KMS-11 (cell line): ENCODE measurements at regions not wholly inside any gene's neighbourhood (a gene's known extent, or its start where the extent isn't known, plus 50 kb on each side); places are given as distances from the start of the nearest gene placed in this dataset.
"Not testable (repeated sequence)": the region's sequence is repeated elsewhere in the genome, so short reads cannot be mapped to it uniquely, and the experiment has no call there.

Source experiments
- H2AFZ ChIP-seq: fragments of 200-600 bp; sonication (generic); 2 replicates; pipeline ENCODE4 v1.6.1; 2016; ENCODE audit warnings: antibody characterized with exemption, mixed run types, low read depth
- H3K27ac ChIP-seq: fragments of 200-600 bp; sonication (generic); 2 replicates; pipeline ENCODE4 v1.6.1; 2016; ENCODE audit warnings: mild to moderate bottlenecking, mixed run types
- H3K27me3 ChIP-seq: fragments of 200-600 bp; sonication (generic); 2 replicates; pipeline ENCODE4 v1.6.1; 2017; ENCODE audit warnings: mild to moderate bottlenecking, low read depth, mixed run types, moderate library complexity; ENCODE audit not compliant: insufficient read depth
- H3K36me3 ChIP-seq: fragments of 200-600 bp; sonication (generic); 2 replicates; pipeline ENCODE4 v1.6.1; 2017; ENCODE audit warnings: mild to moderate bottlenecking, mixed run types; ENCODE audit not compliant: insufficient read depth
- H3K4me1 ChIP-seq: fragments of 200-600 bp; sonication (generic); 2 replicates; pipeline ENCODE4 v1.6.1; 2016; ENCODE audit warnings: mild to moderate bottlenecking, low read depth, mixed run types; ENCODE audit not compliant: poor library complexity, severe bottlenecking
- H3K4me2 ChIP-seq: fragments of 200-600 bp; sonication (generic); 2 replicates; pipeline ENCODE4 v1.7.0; 2016; ENCODE audit warnings: mild to moderate bottlenecking, mixed run types
- H3K4me3 ChIP-seq: fragments of 200-600 bp; sonication (generic); IDR thresholded peaks from 2 replicates; pipeline ENCODE4 v1.6.1; 2017; ENCODE audit warnings: low read depth, low read length, mixed read lengths; ENCODE audit not compliant: insufficient read depth
- H3K79me2 ChIP-seq: fragments of 200-600 bp; sonication (generic); 2 replicates; pipeline ENCODE4 v1.6.1; 2016; ENCODE audit warnings: low read depth, mixed run types; ENCODE audit not compliant: insufficient read depth
- H3K9ac ChIP-seq: fragments of 200-600 bp; sonication (generic); 2 replicates; pipeline ENCODE4 v1.6.1; 2016; ENCODE audit warnings: mild to moderate bottlenecking, mixed run types
- H4K20me1 ChIP-seq: fragments of 200-600 bp; sonication (generic); 2 replicates; pipeline ENCODE4 v1.6.1; 2016; ENCODE audit warnings: mild to moderate bottlenecking, mixed run types; ENCODE audit not compliant: insufficient read depth
- CTCF ChIP-seq: fragments of 200-600 bp; sonication (generic); conservative IDR thresholded peaks from 2 replicates; pipeline ENCODE4 v1.6.1; 2017; ENCODE audit warnings: low read depth, mild to moderate bottlenecking, antibody characterized with exemption, low read length, moderate library complexity, mixed read lengths

- no peak overlapping the region for H3K4me2 ChIP-seq
- no peaks in the 10 kb centered on the region for H3K79me2 ChIP-seq
- no peaks in the 10 kb centered on the region for H3K36me3 ChIP-seq
- no peaks in the 10 kb centered on the region for H3K27me3 ChIP-seq
- TF ChIP-seq CTCF: no peak
- H3K4me1 ChIP-seq: no peaks in the 10 kb centered on the region
- H3K9ac ChIP-seq: no peak overlapping the region
- H3K4me3 ChIP-seq: no peak overlapping the region
- no peaks in the 10 kb centered on the region for H4K20me1 ChIP-seq
- no peak overlapping the region for H3K27ac ChIP-seq
- H2AFZ ChIP-seq: no peak overlapping the region
Measured at GRCh38 chr12:90672081-90672480, 282.9 kb downstream of the CCER1 start.

DNA sequence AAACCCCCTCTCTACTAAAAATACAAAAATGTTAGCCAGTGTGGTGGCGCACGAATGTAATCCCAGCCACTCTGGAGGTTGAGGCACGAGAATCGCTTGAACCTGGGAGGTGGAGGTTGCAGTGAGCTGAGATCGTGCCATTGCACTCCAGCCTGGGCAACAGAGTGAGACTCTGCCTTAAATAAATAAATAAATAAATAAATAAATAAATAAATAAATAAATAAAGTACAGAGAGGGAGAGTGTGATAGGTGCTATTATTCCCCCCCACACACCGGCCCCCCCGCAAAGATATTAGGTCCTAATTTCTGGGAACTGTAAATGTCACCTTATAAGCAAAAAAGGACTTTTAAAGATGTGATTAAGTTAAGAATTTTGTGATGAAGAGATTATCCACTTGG is 291.0 kb downstream of the CCER1 start:
- not testable (repeated sequence) for H4K20me1 ChIP-seq, H3K4me3 ChIP-seq, H3K79me2 ChIP-seq, H2AFZ ChIP-seq, H3K36me3 ChIP-seq, H3K27ac ChIP-seq, H3K9ac ChIP-seq, H3K4me2 ChIP-seq, H3K27me3 ChIP-seq, H3K4me1 ChIP-seq

DNA sequence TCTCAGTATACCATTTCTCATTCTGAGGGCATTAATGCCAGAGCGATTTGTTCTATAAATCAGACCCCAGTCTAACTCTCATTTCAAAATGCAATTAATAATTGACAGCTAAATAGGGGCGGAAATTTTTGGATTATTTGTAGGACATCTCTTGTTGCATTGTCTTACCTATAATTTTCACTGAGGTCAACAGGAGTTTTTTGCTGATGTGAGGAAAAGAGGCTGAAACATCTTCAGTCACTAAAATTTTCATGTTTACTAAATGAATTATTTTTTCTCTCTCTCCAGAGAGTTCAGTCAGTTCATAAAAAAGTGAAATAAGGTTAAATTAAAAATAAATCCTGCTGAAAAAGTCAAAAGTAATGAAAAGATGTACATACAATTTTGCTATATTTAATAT is 295.9 kb downstream of the CCER1 start:
- Histone ChIP-seq H2AFZ (no peak overlapping the region), H3K27ac (no peak overlapping the region), H4K20me1 (no peaks in the 10 kb centered on the region), H3K27me3 (no peaks in the 10 kb centered on the region), H3K79me2 (no peaks in the 10 kb centered on the region), H3K4me2 (no peak overlapping the region), H3K9ac (no peak overlapping the region), H3K36me3 (no peaks in the 10 kb centered on the region), H3K4me1 (no peaks in the 10 kb centered on the region), H3K4me3 (no peak overlapping the region)
- TF ChIP-seq CTCF: no peak

DNA sequence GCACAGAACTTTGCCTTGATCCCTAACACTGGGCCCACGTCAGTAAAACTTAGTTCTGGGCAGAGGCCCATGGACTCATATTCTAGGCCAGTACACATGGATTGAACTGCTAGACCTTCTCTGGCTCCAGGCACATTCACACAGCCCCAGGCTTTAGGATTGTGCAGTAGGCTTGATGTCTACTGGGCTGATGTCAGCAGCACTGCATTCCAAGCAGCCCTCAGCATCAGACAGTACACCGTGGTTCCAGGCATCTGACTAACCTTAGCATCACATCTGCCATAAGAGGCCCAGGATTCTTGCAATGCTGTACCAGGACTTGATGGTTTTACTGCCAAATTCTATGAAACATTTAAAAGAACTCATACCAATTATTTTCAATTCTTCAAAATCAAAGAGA is 301.9 kb downstream of the CCER1 start:
- no peak overlapping the region for H3K4me2 ChIP-seq
- no peaks in the 10 kb centered on the region for H3K79me2 ChIP-seq
- no peak overlapping the region for H3K27ac ChIP-seq
- H3K4me3 ChIP-seq: no peak overlapping the region
- no peak overlapping the region for H3K9ac ChIP-seq
- H3K4me1 ChIP-seq: no peaks in the 10 kb centered on the region
- no peaks in the 10 kb centered on the region for H4K20me1 ChIP-seq
- no peak for TF ChIP-seq CTCF
- H2AFZ ChIP-seq: no peak overlapping the region
- no peaks in the 10 kb centered on the region for H3K27me3 ChIP-seq
- no peaks in the 10 kb centered on the region for H3K36me3 ChIP-seq

DNA sequence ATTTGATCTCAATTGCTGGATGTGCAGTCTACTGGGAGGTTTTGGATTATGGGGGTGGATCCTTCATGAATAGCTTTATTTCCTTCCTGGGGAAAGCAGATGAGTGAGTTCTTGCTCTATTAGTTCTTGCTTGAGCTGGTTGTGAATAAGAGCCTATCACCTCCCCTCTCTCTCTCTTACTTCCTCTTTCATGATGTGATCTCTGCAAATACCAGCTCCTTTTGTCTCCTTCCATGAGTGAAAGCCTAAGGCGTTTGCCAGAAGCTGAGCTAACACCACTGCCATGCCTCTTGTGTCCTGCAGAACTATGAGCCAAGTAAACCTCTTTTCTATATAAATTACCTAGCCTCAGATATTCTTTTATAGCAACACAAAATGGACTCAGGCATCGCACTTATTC is 302.7 kb downstream of the CCER1 start:
- H4K20me1 ChIP-seq: no peaks in the 10 kb centered on the region
- H3K9ac ChIP-seq: no peak overlapping the region
- H3K4me3 ChIP-seq: no peak overlapping the region
- H3K27ac ChIP-seq: no peak overlapping the region
- no peaks in the 10 kb centered on the region for H3K4me1 ChIP-seq
- H3K79me2 ChIP-seq: no peaks in the 10 kb centered on the region
- H3K27me3 ChIP-seq: no peaks in the 10 kb centered on the region
- no peak overlapping the region for H2AFZ ChIP-seq
- no peak for TF ChIP-seq CTCF
- no peak overlapping the region for H3K4me2 ChIP-seq
- no peaks in the 10 kb centered on the region for H3K36me3 ChIP-seq
